ENCODE measurements at regions not wholly inside any gene's neighbourhood (a gene's known extent, or its start where the extent isn't known, plus 50 kb on each side); places are given as distances from the start of the nearest gene placed in this dataset.

DNA sequence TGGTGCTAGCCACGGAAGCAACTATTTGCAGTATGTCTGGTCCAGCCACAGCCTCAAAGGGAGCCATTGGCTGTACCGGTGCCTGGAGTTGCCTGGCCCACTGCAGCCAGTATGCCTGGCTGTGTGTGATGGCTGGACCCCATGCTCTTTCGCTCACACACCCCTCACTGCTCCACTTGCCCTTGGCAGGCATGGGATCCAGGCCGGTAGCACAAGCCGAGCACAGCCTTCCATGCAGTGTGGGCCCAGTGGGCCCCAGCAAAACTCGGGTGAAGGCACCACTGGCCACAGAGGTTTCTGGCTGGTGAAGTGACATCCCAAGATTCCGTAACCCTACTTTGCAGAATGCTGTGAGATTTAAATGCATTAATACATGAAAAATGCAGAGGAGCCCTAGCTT, 665.8 kb downstream of the PLPP3 start:
- H3K9me3 Mint-ChIP-seq = peaks cover 8% of the 10 kb centered on the region
- Histone ChIP-seq H3K27me3 (ENCODE audit: control insufficient read depth, insufficient read depth, low read length, poor library complexity, severe bottlenecking) (no peaks in the 10 kb centered on the region), H3K36me3 (ENCODE audit: control insufficient read depth, insufficient read depth, low read length) (no peaks in the 10 kb centered on the region), H3K9me3 (ENCODE audit: control insufficient read depth, low read length) (peaks cover 10% of the 10 kb centered on the region), H3K4me3 (ENCODE audit: low read length) (no peak overlapping the region), H3K4me1 (ENCODE audit: control insufficient read depth, insufficient read depth, low read length) (no peaks in the 10 kb centered on the region), H3K9ac (ENCODE audit: extremely low read depth, low read length, poor library complexity, severe bottlenecking) (no peak overlapping the region), H3K27ac (ENCODE audit: low read depth, low read length) (no peak overlapping the region)
- no peak overlapping the region for H3K4me3 Mint-ChIP-seq
- DNase-seq = no peak
- no peaks in the 10 kb centered on the region for H3K36me3 Mint-ChIP-seq (ENCODE audit: low read depth)
- H3K27ac Mint-ChIP-seq = no peak overlapping the region
- 95% methylated on average over 6 to 7 of the region's 7 CpGs for WGBS, 2 experiments (ENCODE audit: insufficient coverage in 1 of 2, insufficient read length in 1 of 2)
- peaks cover 1% of the 10 kb centered on the region for H3K27me3 Mint-ChIP-seq (ENCODE audit: insufficient read depth)
- H3K4me1 Mint-ChIP-seq = no peaks in the 10 kb centered on the region
- TF ChIP-seq CTCF (conservative IDR thresholded peaks at IDR 0.05) = no peak

DNA sequence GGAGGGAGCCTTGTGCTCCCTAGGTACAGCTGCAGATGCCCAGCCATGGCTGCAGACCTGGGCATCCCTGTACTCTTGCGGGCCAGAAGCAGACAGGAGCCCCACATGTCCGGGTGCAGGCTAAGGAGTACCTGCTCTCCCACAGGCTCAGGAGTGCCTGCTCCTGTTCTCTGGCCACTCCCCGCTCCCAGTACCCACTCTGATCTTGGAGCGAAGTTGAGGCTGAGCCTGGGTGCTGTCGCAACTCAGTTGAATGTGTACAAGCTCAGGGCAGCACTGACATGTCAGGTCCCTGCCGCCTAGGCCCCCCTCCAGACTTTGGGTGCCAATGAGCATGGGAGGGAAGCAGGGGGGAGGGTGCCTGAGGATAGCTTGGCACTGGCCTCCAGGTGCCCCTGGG, 666.9 kb downstream of the PLPP3 start:
- H3K36me3 ChIP-seq (ENCODE audit: control insufficient read depth, insufficient read depth, low read length) = no peaks in the 10 kb centered on the region
- no peak overlapping the region for H3K9ac ChIP-seq (ENCODE audit: extremely low read depth, low read length, poor library complexity, severe bottlenecking)
- no peaks in the 10 kb centered on the region for H3K36me3 Mint-ChIP-seq (ENCODE audit: low read depth)
- H3K27me3 ChIP-seq (ENCODE audit: control insufficient read depth, insufficient read depth, low read length, poor library complexity, severe bottlenecking) = no peaks in the 10 kb centered on the region
- no peak overlapping the region for H3K27ac ChIP-seq (ENCODE audit: low read depth, low read length)
- WGBS, 2 experiments (ENCODE audit: insufficient coverage in 1 of 2, insufficient read length in 1 of 2) = 86 to 93% methylated on average over 2 to 6 of the region's 6 CpGs
- DNase-seq = no peak
- H3K4me1 Mint-ChIP-seq = no peaks in the 10 kb centered on the region
- H3K27ac Mint-ChIP-seq = no peak overlapping the region
- TF ChIP-seq CTCF (conservative IDR thresholded peaks at IDR 0.05) = no peak
- H3K9me3 ChIP-seq (ENCODE audit: control insufficient read depth, low read length) = peaks cover 10% of the 10 kb centered on the region
- no peaks in the 10 kb centered on the region for H3K27me3 Mint-ChIP-seq (ENCODE audit: insufficient read depth)
- no peak overlapping the region for H3K4me3 Mint-ChIP-seq
- no peaks in the 10 kb centered on the region for H3K4me1 ChIP-seq (ENCODE audit: control insufficient read depth, insufficient read depth, low read length)
- H3K4me3 ChIP-seq (ENCODE audit: low read length) = no peak overlapping the region
- peaks cover 8% of the 10 kb centered on the region for H3K9me3 Mint-ChIP-seq

DNA sequence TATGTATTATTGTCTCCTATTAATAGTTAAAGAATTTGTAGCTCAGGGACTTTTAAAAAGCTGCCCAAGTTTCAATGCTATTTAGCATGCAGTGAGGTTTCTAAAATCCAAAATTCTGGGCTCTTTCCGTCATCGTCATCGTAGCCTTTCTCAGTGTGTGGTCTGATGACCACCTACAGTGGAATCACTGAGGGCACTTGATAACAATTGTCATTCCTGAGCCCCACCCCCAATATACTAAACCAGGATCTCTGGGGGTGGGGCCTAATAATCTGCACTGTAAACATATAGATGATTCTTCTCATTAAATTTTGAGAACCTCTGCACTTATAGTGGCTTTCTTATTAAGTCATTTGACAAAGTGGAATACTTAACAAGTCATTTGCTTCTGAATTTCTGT, 674.8 kb downstream of the PLPP3 start:
- H3K4me1 ChIP-seq (ENCODE audit: control insufficient read depth, insufficient read depth, low read length) = no peaks in the 10 kb centered on the region
- H3K9me3 Mint-ChIP-seq = peaks cover 6% of the 10 kb centered on the region
- WGBS, 2 experiments (ENCODE audit: insufficient coverage in 1 of 2, insufficient read length in 1 of 2) = 84 to 93% methylated on average over 3 of the region's 3 CpGs
- DNase-seq = no peak
- H3K27me3 Mint-ChIP-seq (ENCODE audit: insufficient read depth) = no peaks in the 10 kb centered on the region
- no peak for TF ChIP-seq CTCF (conservative IDR thresholded peaks at IDR 0.05)
- no peak overlapping the region for H3K27ac Mint-ChIP-seq
- H3K4me3 Mint-ChIP-seq = no peak overlapping the region
- peaks cover 5% of the 10 kb centered on the region for H3K4me1 Mint-ChIP-seq
- no peak overlapping the region for H3K27ac ChIP-seq (ENCODE audit: low read depth, low read length)
- H3K36me3 ChIP-seq (ENCODE audit: control insufficient read depth, insufficient read depth, low read length) = no peaks in the 10 kb centered on the region
- H3K27me3 ChIP-seq (ENCODE audit: control insufficient read depth, insufficient read depth, low read length, poor library complexity, severe bottlenecking) = no peaks in the 10 kb centered on the region
- H3K4me3 ChIP-seq (ENCODE audit: low read length) = no peak overlapping the region
- H3K9ac ChIP-seq (ENCODE audit: extremely low read depth, low read length, poor library complexity, severe bottlenecking) = no peak overlapping the region
- peaks cover 6% of the 10 kb centered on the region for H3K9me3 ChIP-seq (ENCODE audit: control insufficient read depth, low read length)
- no peaks in the 10 kb centered on the region for H3K36me3 Mint-ChIP-seq (ENCODE audit: low read depth)

All from endodermal cell (in vitro differentiated cells).